HG02943 (cell line): ENCODE measurements at regions not wholly inside any gene's neighbourhood (a gene's known extent, or its start where the extent isn't known, plus 50 kb on each side); places are given as distances from the start of the nearest gene placed in this dataset.

Experiments
- ATAC-seq: cut with Tn5 transposase; IDR thresholded peaks from one replicate; pipeline ENCODE4 v1.9.1; 2021; ENCODE audit warnings: mild to moderate bottlenecking, low read depth, moderate library complexity; ENCODE audit not compliant: unreplicated experiment

DNA sequence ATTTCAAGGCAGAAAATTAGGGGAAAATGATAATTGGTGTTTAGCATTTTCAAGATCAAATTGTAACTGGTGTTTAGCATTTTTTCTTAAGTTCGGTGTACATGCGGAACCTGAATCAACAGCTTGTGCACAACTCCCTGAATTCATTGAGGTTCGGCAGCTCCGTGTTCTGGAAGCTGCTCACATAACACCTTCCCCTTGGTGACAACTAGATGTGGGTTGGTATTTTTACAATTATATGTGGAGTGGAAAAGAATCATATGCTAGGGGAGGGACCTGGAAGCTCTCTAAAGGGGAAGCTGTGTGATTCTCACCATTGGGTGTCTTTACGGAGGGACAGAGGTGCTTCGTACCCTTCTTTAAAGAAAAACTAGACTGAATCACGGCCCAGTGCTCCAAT, 199.0 kb upstream of the MTNR1B start:
- no peak for ATAC-seq

DNA sequence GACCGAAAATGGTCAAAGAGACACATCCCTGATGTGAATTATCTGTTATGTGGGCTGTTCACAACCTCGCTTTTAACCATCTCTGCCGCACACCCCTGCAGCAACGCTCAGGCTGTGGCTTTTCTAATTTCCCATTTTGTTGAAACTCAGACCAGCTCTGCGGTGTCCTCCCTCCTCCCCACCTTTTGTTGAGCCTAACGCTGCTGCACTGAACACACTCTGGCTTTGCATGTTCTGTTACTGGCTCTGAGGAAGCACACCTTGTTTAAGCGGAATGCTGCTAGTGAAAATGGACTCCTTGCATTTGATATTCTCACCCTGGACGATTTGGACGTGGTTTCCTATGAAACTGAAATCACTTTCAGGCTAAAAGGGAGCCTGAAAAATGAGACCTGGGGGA, 198.5 kb upstream of the MTNR1B start:
- no peak for ATAC-seq

DNA sequence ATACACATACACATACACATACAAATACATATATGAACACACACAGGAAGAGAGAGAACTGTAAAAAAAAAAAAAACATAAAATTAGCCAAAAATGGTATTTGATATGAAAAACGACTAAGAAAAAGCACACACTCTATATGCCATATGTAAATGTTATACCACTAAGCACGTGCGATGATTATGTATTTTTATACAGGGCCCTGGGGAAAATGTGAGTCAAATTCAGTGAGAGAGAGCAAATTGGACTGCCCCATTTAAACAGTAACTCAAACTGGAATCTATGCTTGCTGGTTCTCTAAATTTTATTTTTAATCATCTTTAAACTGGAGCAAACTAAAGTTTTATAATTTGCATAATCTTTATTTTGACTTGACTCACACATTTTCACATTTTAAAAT, 197.8 kb upstream of the MTNR1B start:
- no peak for ATAC-seq

DNA sequence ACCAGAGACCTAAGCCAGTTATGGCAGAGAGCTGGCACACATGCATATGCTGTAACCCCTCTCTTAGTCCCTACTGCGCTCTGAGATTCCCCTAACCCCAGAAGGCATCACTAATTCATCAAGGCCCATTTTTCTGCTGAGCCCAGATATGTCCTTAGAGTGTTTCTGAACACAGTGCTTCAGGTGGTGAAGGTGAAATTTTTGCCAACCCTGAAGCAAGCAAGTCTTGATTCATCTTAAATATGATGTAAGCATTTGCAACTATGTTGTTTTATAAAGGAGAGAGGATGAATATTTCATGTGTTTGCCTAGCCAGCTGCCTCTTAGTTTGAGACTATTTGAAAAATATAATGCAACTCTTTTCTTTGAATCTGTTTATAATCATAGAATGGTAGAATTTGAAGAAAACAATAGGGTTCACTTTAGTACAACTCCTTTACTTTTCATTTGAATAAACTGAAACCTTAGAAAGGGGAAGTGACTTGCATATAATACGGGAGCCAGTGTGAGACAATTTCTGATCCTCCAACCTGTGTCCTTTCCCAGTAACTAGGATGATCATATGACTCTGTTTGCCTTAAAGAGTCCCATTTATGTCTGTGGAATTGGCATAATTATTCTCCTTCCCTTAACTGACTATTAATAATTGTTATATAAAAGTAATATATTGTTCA, 194.3 kb upstream of the MTNR1B start:
- ATAC-seq, result no peak

DNA sequence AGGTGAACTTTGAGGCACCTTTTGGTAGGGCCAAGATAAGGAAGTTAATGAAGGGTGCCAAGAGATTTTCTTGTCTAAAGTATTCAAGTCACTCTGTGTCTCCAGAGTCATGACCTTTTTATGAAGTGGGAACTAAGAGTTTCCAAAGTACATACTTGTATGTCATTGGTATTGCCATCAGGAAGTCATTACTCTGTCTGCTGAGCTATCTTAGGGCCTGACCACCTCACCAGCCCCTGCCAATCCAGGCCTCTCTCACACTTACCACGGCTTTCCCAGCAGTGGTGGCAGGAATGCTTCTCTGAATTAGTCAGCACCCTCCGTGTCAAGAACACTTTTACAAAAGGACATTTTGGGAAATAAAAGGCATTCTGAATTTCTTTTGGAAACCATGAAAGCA, 192.8 kb upstream of the MTNR1B start:
- ATAC-seq, result no peak

DNA sequence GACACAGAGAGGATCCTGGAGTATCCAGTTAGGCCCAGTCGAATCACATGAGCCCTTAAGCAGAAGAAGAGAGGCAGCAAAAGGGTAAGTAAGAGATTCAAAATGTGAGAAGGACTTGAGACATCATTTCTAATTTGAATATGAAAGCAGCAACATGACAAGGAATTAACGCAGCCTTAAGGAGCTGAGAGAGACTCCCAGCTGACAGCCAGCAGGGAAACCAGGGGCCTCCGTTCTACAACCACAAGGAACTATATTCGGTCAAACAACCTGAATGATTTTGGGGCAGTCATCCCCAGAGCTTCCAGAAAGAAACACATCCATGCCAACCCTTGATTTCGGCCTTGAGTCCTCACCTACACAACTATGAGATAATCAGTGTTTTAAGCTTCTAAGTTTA, 189.7 kb upstream of the MTNR1B start:
- ATAC-seq, result no peak

DNA sequence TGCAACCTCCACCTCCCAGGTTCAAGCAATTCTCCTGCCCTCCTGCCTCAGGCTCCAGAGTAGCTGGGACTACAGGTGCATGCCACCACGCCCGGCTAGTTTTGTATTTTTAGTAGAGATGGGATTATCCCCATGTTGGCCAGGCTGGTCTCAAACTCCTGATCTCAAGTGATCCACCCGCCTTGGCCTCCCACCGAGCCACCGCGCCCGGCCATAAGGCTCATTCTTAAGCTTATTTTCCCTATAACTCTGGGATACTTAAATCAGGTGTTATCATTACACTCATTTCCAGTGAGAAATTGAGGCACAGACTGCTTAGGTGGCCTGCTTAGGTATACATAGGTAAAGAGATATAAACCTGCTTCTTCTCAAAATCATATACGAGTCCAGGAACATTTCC, 188.3 kb upstream of the MTNR1B start:
- ATAC-seq, result no peak

DNA sequence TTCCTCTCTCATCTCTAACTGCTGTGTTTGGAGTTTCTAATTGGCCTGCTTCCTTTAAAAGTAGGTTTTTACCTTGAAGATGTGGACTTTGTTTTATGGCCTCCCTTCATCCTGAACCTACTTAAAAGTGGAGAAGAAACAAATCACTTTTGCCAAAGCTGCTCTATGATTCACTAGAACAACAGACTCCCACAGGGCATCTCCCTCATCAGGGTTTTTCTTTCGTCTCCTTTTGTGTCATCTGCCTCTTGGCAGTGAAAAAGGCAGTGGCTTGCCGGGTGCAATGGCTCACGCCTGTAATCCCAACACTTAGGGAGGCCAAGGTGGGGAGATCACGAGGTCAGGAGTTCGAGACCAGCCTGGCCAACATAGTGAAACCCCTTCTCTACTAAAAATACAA, 186.6 kb upstream of the MTNR1B start:
- ATAC-seq, result no peak

DNA sequence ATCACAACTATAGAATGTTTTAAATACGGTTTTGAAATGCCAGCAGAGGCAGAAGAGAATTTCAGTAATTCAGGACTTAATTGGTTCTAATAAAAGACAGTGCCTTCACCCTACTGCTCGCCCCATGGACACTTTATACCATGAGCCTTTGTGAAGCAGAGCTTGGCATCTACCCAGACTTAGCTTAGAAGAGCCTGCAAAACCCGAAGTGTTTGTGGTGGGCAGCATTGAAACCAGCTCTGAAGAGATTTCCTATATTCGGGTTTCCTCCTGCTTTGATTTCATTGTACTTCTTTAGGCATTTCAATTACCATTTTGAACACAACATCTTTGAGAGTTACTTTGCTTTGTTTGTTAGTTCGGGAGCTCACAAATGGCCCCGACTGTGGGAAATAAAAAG, 185.1 kb upstream of the MTNR1B start:
- no peak for ATAC-seq

DNA sequence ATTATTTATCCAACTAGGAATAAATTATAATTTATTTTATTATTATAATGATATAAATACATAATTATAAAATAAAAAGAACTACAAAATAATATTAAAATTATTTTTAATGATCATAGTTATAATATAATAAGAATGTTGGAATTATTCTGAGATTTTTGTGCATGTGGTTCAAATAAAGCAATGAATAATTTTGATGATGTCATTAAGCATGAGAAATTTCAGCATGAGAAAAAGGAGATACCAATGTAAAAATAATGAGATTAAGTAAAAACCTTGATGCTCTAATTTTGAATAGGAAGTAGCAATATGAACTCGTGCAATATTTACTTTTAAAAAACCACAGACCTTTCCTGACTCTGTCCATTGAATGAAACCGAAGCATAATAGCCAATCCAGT, 181.8 kb upstream of the MTNR1B start:
- no peak for ATAC-seq

DNA sequence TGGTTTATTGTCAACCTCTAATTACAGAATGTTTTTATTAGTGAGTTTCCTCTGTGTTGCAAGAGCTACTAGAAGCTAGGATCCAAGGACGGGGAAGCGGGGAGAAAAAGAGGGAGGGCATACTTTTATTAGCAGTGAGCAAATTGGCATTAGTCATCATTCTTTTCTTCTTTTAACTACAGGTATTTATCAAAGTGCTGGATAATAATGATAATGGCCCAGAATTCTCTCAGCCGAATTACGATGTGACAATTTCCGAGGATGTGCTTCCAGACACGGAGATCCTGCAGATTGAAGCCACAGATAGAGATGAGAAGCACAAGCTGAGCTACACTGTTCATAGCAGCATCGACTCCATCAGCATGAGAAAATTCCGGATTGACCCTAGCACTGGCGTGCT, 179.7 kb upstream of the MTNR1B start:
- ATAC-seq, result no peak

DNA sequence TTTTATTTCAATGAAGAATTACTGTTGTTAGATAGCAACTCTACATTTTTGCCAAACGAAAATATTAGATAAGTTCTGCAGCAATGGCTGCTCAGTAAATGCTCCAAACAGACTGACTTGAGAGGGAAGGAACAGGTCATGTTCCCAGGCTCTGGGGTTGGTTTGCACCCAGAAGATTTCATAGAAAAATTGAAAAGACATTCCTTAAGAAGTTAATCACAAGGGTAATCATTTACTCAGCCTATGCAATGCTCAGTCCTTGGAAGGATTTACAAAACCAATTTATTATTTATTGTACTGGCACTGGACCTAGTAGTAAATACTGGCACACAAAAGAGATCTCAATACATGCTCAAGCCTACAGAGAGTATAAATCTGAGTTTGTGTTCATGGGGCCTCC, 179.1 kb upstream of the MTNR1B start:
- ATAC-seq, result no peak

DNA sequence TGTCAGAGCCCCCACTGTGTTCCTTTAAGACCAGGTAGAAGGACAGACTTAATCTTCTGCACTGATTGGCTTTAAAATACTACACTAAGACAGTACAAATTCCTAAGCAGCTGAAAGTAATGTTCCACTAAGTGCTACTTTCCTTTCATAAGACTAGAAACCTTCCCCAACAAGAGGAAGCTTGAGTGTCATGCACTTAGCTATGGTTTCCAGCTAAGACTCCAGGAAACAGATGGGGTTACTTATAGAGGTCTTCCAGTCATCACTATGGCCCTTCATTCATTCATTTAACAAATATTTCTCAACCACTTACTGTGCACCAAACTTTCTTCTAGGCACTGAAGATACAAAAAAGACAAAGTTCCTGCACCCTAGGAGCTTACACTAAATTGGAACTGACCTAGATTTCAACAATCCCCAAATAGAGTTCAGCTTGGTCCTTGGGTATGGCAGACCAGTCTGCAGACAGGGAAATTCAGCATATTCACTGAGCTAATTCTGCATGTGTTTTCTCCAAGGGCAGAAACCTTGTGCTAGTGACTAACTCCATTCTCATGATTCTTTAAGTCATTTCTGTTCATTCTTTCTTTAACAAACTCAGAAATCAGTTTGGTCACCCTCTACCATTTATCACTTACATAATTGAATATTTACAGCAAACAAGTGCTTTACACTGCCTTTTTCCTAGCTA, 178.4 kb upstream of the MTNR1B start:
- ATAC-seq, result no peak

DNA sequence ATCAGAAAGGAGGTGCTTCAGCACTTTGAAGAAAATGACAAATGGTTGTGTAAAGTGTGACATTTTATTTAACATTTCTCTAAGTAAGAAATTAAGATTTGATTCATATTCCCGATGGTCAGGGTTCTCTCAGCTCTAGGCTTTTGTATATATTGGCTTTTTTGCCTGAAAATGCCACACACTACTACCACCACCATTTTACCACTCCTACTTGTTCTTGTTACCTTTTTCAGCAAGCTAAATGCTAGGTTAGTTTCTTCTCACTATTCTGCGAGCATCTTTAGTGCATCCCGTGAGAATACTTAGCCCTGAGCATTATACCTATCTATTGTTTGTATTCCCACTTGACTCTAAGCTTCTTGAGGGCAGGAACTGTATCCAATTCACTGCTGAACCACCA, 177.6 kb upstream of the MTNR1B start:
- ATAC-seq, result no peak

DNA sequence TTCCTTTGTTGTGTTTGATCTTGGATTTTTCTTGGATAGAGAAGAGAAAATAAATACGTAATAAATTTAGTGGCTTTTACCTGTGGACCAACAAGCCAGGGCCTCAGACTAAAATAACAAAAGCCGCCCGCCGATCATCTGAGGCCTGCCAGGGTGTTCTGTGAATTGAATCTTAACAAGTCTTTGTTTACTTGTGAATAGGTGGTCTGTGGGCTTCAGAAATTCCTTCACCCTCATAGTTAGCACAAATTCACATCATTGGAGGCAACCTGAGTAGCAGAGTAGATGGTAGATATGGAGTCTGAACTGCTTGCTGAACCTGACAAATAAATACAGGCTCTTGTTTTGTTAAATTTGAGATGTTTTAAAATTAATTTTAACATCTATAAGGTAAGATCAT, 176.3 kb upstream of the MTNR1B start:
- ATAC-seq, result no peak

DNA sequence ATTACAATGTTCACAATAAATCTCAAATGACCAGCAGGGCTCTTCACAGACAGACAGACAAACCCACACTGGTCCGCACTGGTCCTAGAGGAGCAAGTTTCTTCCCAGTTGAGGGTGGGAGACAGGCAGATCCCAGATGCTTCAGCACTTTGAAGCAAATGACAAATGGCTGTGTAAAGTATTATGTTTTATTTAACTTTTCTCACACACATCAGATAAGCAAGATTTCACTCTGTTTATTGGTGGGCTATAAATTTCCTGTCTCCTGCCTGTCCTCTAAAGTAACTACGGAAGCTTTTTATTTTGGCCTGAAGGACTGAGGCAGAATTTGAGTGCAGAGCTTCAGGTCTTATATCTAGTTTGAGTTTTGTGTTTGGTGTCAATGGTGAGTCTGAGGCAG, 174.7 kb upstream of the MTNR1B start:
- no peak for ATAC-seq

DNA sequence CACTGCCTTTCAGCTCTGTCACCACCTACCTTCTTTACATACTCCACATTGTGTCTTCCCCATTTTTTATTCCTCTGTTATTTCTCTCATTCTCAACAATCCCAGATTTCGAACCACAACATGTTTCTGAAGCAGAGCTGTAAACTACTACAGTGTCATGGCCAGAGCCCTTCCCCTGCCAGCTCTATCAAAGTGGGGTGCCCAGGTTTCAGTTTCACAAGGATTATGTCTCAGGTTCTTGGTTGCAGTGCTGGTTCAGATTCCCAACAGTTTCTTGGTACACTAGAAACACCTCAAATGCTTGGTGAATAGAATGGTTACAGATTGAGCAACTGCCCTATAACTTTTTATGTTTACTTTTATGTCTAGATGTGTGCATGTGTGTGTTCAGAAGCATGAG, 172.7 kb upstream of the MTNR1B start:
- no peak for ATAC-seq

DNA sequence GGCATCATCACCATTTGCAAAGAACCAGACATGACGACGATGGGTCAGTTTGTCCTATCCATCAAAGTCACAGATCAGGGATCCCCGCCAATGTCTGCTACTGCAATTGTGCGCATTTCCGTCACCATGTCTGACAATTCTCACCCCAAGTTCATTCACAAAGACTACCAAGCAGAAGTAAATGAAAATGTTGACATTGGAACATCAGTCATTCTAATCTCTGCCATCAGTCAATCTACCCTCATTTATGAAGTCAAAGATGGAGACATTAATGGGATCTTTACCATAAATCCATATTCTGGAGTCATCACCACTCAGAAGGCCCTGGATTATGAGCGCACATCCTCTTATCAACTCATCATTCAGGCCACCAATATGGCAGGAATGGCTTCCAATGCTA, 171.6 kb upstream of the MTNR1B start:
- no peak for ATAC-seq

DNA sequence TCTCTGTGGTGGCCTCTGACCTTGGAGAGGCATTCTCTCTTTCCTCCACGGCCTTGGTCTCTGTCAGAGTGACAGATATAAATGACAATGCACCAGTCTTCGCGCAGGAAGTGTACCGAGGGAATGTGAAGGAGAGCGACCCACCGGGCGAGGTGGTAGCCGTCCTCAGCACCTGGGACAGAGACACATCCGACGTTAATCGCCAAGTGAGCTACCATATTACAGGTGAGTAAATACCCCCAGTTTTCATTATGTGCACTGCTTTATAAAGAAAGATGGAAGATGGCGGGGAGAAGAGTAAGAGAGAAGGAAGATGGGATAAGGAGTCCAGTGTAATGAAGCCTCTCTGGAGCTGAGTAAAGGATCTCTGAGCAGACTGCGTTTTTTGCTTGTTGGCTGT, 167.8 kb upstream of the MTNR1B start:
- ATAC-seq, result no peak

DNA sequence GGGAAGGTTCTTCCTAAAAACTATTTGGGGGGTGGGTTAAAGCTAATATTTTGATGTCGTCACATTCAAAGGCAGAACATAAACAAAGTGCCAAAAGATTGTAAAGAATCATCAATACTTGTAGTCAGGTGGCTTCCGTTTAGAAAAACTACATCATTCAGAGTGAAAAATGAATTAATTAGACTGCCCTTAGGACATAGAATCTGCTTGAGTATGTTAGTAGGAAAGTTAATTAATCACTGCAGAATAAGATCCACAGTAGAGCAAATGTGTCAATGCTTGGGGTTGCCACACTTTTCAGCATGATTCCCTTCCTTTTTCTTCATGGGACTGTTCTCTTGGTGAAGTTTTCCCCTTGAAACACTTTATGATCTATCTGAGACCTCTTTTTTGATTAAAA, 166.8 kb upstream of the MTNR1B start:
- ATAC-seq, result no peak

DNA sequence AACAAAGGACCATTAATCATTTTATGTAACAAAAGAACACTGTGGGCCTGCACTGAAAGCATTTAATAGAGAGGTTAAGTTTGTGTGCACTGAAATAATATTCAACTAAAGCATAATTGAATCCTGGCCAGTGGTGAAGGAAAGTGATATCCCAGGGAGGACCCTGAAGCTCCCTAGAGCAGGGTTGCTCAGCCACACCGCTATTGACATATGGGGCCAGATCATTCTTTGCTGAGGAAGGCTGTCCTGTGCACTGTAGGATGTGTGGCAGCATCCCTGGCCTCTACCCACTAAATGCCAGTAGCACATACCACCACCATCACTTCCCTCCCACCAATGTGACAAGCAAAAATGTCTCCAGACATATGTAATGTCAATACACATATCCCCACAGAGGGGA, 166.1 kb upstream of the MTNR1B start:
- no peak for ATAC-seq

DNA sequence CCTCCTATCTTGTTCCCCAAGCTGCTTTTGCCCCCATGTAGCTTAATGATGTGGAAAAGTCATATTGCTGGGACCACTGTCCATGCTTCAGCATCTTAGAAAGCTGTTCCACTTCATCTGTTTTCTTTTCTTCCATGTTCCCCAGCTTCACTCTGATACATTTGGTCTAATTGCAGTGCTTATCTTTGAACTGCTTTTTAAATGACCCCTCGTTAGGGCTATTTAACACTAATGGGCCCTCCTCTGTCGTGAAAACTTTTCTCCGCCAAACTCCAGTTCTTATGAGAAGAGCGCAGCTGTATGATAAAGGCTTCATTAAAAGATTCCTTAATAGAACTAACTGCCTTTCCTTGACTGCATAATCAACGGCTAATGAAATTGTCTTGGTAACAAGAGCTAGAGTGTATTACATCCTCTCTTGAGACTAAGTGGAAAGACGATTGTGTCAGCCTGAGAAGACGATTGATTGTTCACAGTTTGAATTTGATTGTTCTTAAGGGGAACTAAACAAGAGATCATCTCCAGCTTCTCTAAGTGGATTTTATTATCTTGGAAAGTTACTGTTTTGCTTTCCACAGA, 165.0 kb upstream of the MTNR1B start:
- no peak for ATAC-seq
